ENCODE measurements at regions not wholly inside any gene's neighbourhood (a gene's known extent, or its start where the extent isn't known, plus 50 kb on each side); places are given as distances from the start of the nearest gene placed in this dataset.

- TF ChIP-seq CTCF (IDR thresholded peaks at IDR 0.05; ENCODE audit: borderline replicate concordance, extremely low read depth, low read length, poor library complexity, severe bottlenecking) (no peak), EZH2 (IDR thresholded peaks at IDR 0.05; ENCODE audit: borderline replicate concordance, low read depth, low read length, severe bottlenecking) (no peak)
Observed at GRCh38 chr7:25923741-25924460, 228.1 kb upstream of the NFE2L3 start.
